Peyer's patch (tissue), 4 donors: ENCODE measurements at regions not wholly inside any gene's neighbourhood (a gene's known extent, or its start where the extent isn't known, plus 50 kb on each side); places are given as distances from the start of the nearest gene placed in this dataset.
"Not testable (repeated sequence)": the region's sequence is repeated elsewhere in the genome, so short reads cannot be mapped to it uniquely, and the experiment has no call there.

Experiments used
- CTCF ChIP-seq, 6 experiments: fragments of 450-650 bp in 4 of 6; fragments of 200-600 bp in 2 of 6; sonication (generic) in 1 of 6; IDR thresholded peaks; one replicate each; pipeline ENCODE4 v1.5.1; 2017 to 2019; ENCODE audit warnings: antibody characterized with exemption in 6 of 6, mild to moderate bottlenecking in 3 of 6, moderate library complexity in 1 of 6
- POLR2A ChIP-seq, 2 donors: fragments of 450-650 bp; IDR thresholded peaks; one replicate each; pipeline ENCODE4 v1.5.1; 2017; ENCODE audit warnings: antibody characterized with exemption in 2 of 2, mild to moderate bottlenecking in 2 of 2, moderate library complexity in 2 of 2

GRCh38 chr3:125915437-125915787 lies 53.6 kb upstream of the ROPN1B start:
- TF ChIP-seq POLR2A (IDR thresholded peaks at IDR 0.05): peak in 1 of 2 donors; percentile 50
- not testable (repeated sequence) for TF ChIP-seq CTCF (IDR thresholded peaks at IDR 0.05)
